ENCODE measurements at regions not wholly inside any gene's neighbourhood (a gene's known extent, or its start where the extent isn't known, plus 50 kb on each side); places are given as distances from the start of the nearest gene placed in this dataset.

DNA sequence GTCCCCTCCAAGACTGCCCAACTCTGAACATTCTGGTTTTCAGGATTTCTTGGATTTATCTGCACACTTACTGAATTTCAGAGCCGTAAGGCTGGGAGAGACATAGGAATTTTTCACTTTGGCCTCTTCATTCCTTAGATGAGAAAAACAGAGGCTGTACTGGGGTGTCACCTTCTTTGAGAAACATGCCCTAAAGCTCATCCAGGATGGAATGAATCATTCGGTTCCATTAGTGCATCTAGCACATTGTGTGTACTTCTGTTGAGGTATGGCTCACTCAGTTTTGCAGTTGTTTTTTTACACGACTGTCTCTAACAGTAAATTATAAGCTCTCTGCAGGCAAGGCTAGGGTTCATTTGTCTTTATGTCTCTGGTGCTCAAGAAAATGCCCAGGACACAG, 383.4 kb downstream of the GATA3 start:
- TF ChIP-seq POLR2A (IDR thresholded peaks at IDR 0.05; ENCODE audit: low read length) = no peak
- TF ChIP-seq GATA1 (IDR thresholded peaks at IDR 0.05; ENCODE audit: low read depth, low read length) = no peak
